H9 (cell line): ENCODE measurements at regions not wholly inside any gene's neighbourhood (a gene's known extent, or its start where the extent isn't known, plus 50 kb on each side); places are given as distances from the start of the nearest gene placed in this dataset.

Experiments used
- DNase-seq: peaks from one replicate; pipeline ENCODE4 v3.0.0-alpha.2; 2017
- H2AFZ ChIP-seq: one replicate; pipeline ENCODE4 v1.6.1; 2013; ENCODE audit warnings: mild to moderate bottlenecking, low read length, control low read depth, moderate library complexity
- H2AK5ac ChIP-seq: 2 replicates; pipeline ENCODE4 v1.6.1; 2013; ENCODE audit warnings: low read length, control low read depth, mixed read lengths; ENCODE audit not compliant: insufficient read length
- H2BK120ac ChIP-seq: one replicate; pipeline ENCODE4 v1.6.1; 2013; ENCODE audit warnings: low read depth, mild to moderate bottlenecking, low read length, control low read depth, inconsistent platforms; ENCODE audit not compliant: poor library complexity, severe bottlenecking
- H2BK12ac ChIP-seq: 2 replicates; pipeline ENCODE4 v1.6.1; 2013; ENCODE audit warnings: low read length, control low read depth, mixed read lengths, low read depth; ENCODE audit not compliant: insufficient read length
- H2BK15ac ChIP-seq: 2 replicates; pipeline ENCODE4 v1.6.1; 2013; ENCODE audit warnings: low read depth, low read length, control low read depth
- H2BK20ac ChIP-seq: one replicate; pipeline ENCODE4 v1.6.1; 2013; ENCODE audit warnings: low read depth, mild to moderate bottlenecking, low read length, control low read depth, inconsistent platforms; ENCODE audit not compliant: poor library complexity, severe bottlenecking
- H2BK5ac ChIP-seq: 2 replicates; pipeline ENCODE4 v1.6.1; 2013; ENCODE audit warnings: low read length, control low read depth, mixed read lengths; ENCODE audit not compliant: insufficient read length
- H3K14ac ChIP-seq: 2 replicates; pipeline ENCODE4 v1.6.1; 2013; ENCODE audit warnings: low read length, control low read depth; ENCODE audit not compliant: insufficient read depth
- H3K18ac ChIP-seq: 2 replicates; pipeline ENCODE4 v1.6.1; 2013; ENCODE audit warnings: low read depth, mild to moderate bottlenecking, mixed read lengths, low read length, control low read depth; ENCODE audit not compliant: insufficient read length
- H3K23ac ChIP-seq: 2 replicates; pipeline ENCODE4 v1.6.1; 2013; ENCODE audit warnings: low read length, control low read depth, mixed read lengths, low read depth; ENCODE audit not compliant: insufficient read length
- H3K23me2 ChIP-seq: 2 replicates; pipeline ENCODE4 v1.6.1; 2013; ENCODE audit warnings: low read depth, mild to moderate bottlenecking, mixed read lengths, low read length, control low read depth; ENCODE audit not compliant: insufficient read length, poor library complexity, severe bottlenecking
- H3K27ac ChIP-seq: 2 replicates; pipeline ENCODE4 v1.5.1; 2013; ENCODE audit warnings: low read length, control low read depth, mixed read lengths, low read depth; ENCODE audit not compliant: insufficient read length
- H3K27me3 ChIP-seq: 2 replicates; pipeline ENCODE4 v1.6.1; 2013; ENCODE audit warnings: low read length, control low read depth, inconsistent platforms; ENCODE audit not compliant: insufficient read depth
- H3K4ac ChIP-seq: 2 replicates; pipeline ENCODE4 v1.6.1; 2013; ENCODE audit warnings: low read depth, mild to moderate bottlenecking, control low read depth, inconsistent platforms, low read length, moderate library complexity
- H3K4me1 ChIP-seq: 2 replicates; pipeline ENCODE4 v1.6.1; 2013; ENCODE audit warnings: low read length, control low read depth, inconsistent platforms; ENCODE audit not compliant: insufficient read depth
- H3K4me2 ChIP-seq: 2 replicates; pipeline ENCODE4 v1.6.1; 2013; ENCODE audit warnings: low read length, control low read depth, mixed read lengths; ENCODE audit not compliant: insufficient read length, insufficient read depth
- H3K56ac ChIP-seq: 2 replicates; pipeline ENCODE4 v1.6.1; 2013; ENCODE audit warnings: low read depth, mild to moderate bottlenecking, mixed read lengths, low read length, control low read depth; ENCODE audit not compliant: insufficient read length
- H3K79me1 ChIP-seq: 2 replicates; pipeline ENCODE4 v1.6.1; 2013; ENCODE audit warnings: low read depth, mild to moderate bottlenecking, moderate library complexity, low read length, control low read depth, inconsistent platforms; ENCODE audit not compliant: insufficient read depth, poor library complexity, severe bottlenecking
- H3K79me2 ChIP-seq: 2 replicates; pipeline ENCODE4 v1.6.1; 2013; ENCODE audit warnings: low read length, control low read depth, inconsistent platforms; ENCODE audit not compliant: insufficient read depth
- H3K9ac ChIP-seq: 2 replicates; pipeline ENCODE4 v1.6.1; 2013; ENCODE audit warnings: low read length, control low read depth, mixed read lengths; ENCODE audit not compliant: insufficient read length; ENCODE audit errors: extremely low read depth
- H3K9me3 ChIP-seq: one replicate; pipeline ENCODE4 v1.6.1; 2013; ENCODE audit warnings: low read depth, low read length, inconsistent platforms; ENCODE audit not compliant: control insufficient read depth
- H3T11ph ChIP-seq: one replicate; pipeline ENCODE4 v1.6.1; 2013; ENCODE audit warnings: mild to moderate bottlenecking, low read length, control low read depth, inconsistent platforms
- H4K20me1 ChIP-seq: one replicate; pipeline ENCODE4 v1.6.1; 2013; ENCODE audit not compliant: control insufficient read depth, insufficient read length, insufficient read depth
- H4K5ac ChIP-seq: 2 replicates; pipeline ENCODE4 v1.6.1; 2013; ENCODE audit warnings: low read depth, mild to moderate bottlenecking, mixed read lengths, low read length, control low read depth; ENCODE audit not compliant: insufficient read length
- H4K8ac ChIP-seq: replicated peaks from 2 replicates; pipeline ENCODE4 v1.6.1; 2013; ENCODE audit warnings: low read length, control low read depth, mixed read lengths, low read depth; ENCODE audit not compliant: insufficient read length
- H4K91ac ChIP-seq: 2 replicates; pipeline ENCODE4 v1.6.1; 2013; ENCODE audit warnings: low read depth, mild to moderate bottlenecking, moderate library complexity, mixed read lengths, low read length, control low read depth; ENCODE audit not compliant: insufficient read length
- H3K27ac Mint-ChIP-seq, 3 experiments: 2 replicates in 2 of 3; 3 replicates in 1 of 3; pipeline ENCODE4 v1.8.0; 2020 to 2021; ENCODE audit warnings: mixed read lengths in 3 of 3, mild to moderate bottlenecking in 1 of 3, moderate library complexity in 1 of 3
- H3K27me3 Mint-ChIP-seq: 2 replicates; pipeline ENCODE4 v1.8.0; 2021; ENCODE audit warnings: low read depth, mild to moderate bottlenecking, moderate library complexity, mixed read lengths
- H3K36me3 Mint-ChIP-seq, 3 experiments: 2 replicates in 2 of 3; 3 replicates in 1 of 3; pipeline ENCODE4 v1.8.0; 2020 to 2021; ENCODE audit warnings: low read depth in 3 of 3, mixed read lengths in 3 of 3; ENCODE audit not compliant: insufficient read depth in 1 of 3
- H3K4me1 Mint-ChIP-seq, 2 experiments: 2 replicates each; pipeline ENCODE4 v1.8.0; 2020; ENCODE audit warnings: mixed read lengths in 2 of 2
- H3K4me3 Mint-ChIP-seq, 2 experiments: 2 replicates in 1 of 2; 3 replicates in 1 of 2; pipeline ENCODE4 v1.8.0; 2020 to 2021; ENCODE audit warnings: mild to moderate bottlenecking in 2 of 2, mixed read lengths in 2 of 2, moderate library complexity in 1 of 2
- H3K9me3 Mint-ChIP-seq, 2 experiments: 2 replicates in 1 of 2; 3 replicates in 1 of 2; pipeline ENCODE4 v1.8.0; 2020; ENCODE audit warnings: mild to moderate bottlenecking in 2 of 2, mixed read lengths in 2 of 2, moderate library complexity in 1 of 2
- CTCF ChIP-seq: fragments of 200-600 bp; sonication (generic); conservative IDR thresholded peaks from 3 replicates; pipeline ENCODE4 v1.8.0; 2021; ENCODE audit warnings: antibody characterized with exemption, mild to moderate bottlenecking
- WGBS: extraction: QIAGEN DNeasy Blood & Tissue Kit; methylation state at CpG from one replicate; pipeline ENCODE4 v1.1.7; 2013; ENCODE audit warnings: missing lambda C conversion rate, low lambda C conversion rate, mixed read lengths; ENCODE audit not compliant: insufficient read length; ENCODE audit errors: extremely low coverage; 5-methylcytosine and 5-hydroxymethylcytosine counted together

DNA sequence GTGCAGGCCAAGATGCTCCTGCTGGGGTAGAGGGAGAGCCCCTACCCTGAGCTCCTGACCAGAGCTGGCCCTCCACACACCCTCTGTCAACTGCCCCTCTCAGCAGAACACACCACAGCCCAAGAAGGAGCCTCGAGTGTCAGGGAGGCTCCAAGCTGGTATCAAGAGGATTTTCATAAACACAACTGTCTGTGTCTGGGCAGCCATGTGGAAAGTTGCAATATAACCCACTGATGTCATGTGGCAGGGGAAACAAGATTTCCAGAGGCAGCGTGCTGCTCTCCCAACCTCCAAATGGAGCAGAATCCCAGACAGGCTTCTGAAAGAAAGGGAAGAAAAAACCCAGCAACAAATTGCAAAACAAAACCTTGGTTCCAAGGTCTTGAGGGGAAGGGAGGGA is 569.9 kb downstream of the BUD13 start:
- Histone ChIP-seq H2BK120ac (no peak overlapping the region), H3K23me2 (no peaks in the 10 kb centered on the region), H2BK5ac (no peak overlapping the region), H4K8ac (no peak overlapping the region), H2BK12ac (no peak overlapping the region), H3K4ac (no peak overlapping the region), H2BK15ac (no peak overlapping the region), H2AFZ (no peak overlapping the region), H3K79me2 (no peaks in the 10 kb centered on the region), H3K56ac (no peak overlapping the region), H3K4me1 (no peaks in the 10 kb centered on the region), H4K20me1 (no peaks in the 10 kb centered on the region), H3K9me3 (no peaks in the 10 kb centered on the region), H3K27me3 (no peaks in the 10 kb centered on the region), H4K91ac (no peak overlapping the region), H3K23ac (no peak overlapping the region), H4K5ac (no peak overlapping the region), H3K79me1 (no peaks in the 10 kb centered on the region), H3T11ph (no peak overlapping the region), H2AK5ac (no peak overlapping the region), H3K9ac (no peak overlapping the region), H3K27ac (no peak overlapping the region), H2BK20ac (no peak overlapping the region), H3K18ac (no peak overlapping the region), H3K14ac (no peak overlapping the region), H3K4me2 (no peak overlapping the region)
- no peak for TF ChIP-seq CTCF
- H3K9me3 Mint-ChIP-seq, result no peaks in the 10 kb centered on the region
- no peaks in the 10 kb centered on the region; the same call in 1 of the 2 replicates for H3K27me3 Mint-ChIP-seq
- H3K27ac Mint-ChIP-seq, result no peak overlapping the region
- no peak overlapping the region for H3K4me3 Mint-ChIP-seq
- H3K36me3 Mint-ChIP-seq, result no peaks in the 10 kb centered on the region
- no peak for DNase-seq
- H3K4me1 Mint-ChIP-seq, result peaks cover 4 to 12% of the 10 kb centered on the region in 2 experiments; a peak in 3 of 4 replicates
- no CpG with 5 or more reads among the region's 2 CpGs for WGBS
